HEK293T (cell line): ENCODE measurements at regions not wholly inside any gene's neighbourhood (a gene's known extent, or its start where the extent isn't known, plus 50 kb on each side); places are given as distances from the start of the nearest gene placed in this dataset.

Experiments used
- BHLHE40 ChIP-seq: fragments of 450-650 bp; IDR thresholded peaks from 2 replicates; pipeline ENCODE4 v1.6.1; 2016; ENCODE audit warnings: mild to moderate bottlenecking, moderate library complexity, borderline replicate concordance
- CTBP1 ChIP-seq: fragments of 450-650 bp; IDR thresholded peaks from 2 replicates; pipeline ENCODE4 v1.6.1; 2016; ENCODE audit warnings: borderline replicate concordance
- FOXA1 ChIP-seq: fragments of 450-650 bp; IDR thresholded peaks from 2 replicates; pipeline ENCODE4 v1.6.1; 2016; ENCODE audit warnings: mild to moderate bottlenecking
- FOXK2 ChIP-seq: fragments of 450-650 bp; IDR thresholded peaks from 2 replicates; pipeline ENCODE4 v1.6.1; 2016; ENCODE audit warnings: mild to moderate bottlenecking
- FOXM1 ChIP-seq: fragments of 450-650 bp; IDR thresholded peaks from 2 replicates; pipeline ENCODE4 v1.6.1; 2017; ENCODE audit warnings: mild to moderate bottlenecking, borderline replicate concordance
- HDGF ChIP-seq: fragments of 450-650 bp; IDR thresholded peaks from 2 replicates; pipeline ENCODE4 v1.6.1; 2017; ENCODE audit warnings: antibody characterized with exemption, borderline replicate concordance
- LEF1 ChIP-seq: fragments of 450-650 bp; IDR thresholded peaks from 2 replicates; pipeline ENCODE4 v1.6.1; 2017; ENCODE audit warnings: mild to moderate bottlenecking, borderline replicate concordance
- SP1 ChIP-seq: fragments of 450-650 bp; IDR thresholded peaks from 2 replicates; pipeline ENCODE4 v1.6.1; 2017
- SUZ12 ChIP-seq: fragments of 450-650 bp; IDR thresholded peaks from 2 replicates; pipeline ENCODE4 v1.6.1; 2016; ENCODE audit warnings: mild to moderate bottlenecking
- TARDBP ChIP-seq: fragments of 450-650 bp; IDR thresholded peaks from 2 replicates; pipeline ENCODE4 v1.6.1; 2016
- ZNF384 ChIP-seq: fragments of 450-650 bp; IDR thresholded peaks from 2 replicates; pipeline ENCODE4 v1.6.1; 2016
- TF ChIP-seq, protein P1 (sequence below): fragments of 450-650 bp; IDR thresholded peaks from 2 replicates; pipeline ENCODE4 v1.6.1; 2016

GRCh38 chr7:12508554-12508953, 62.0 kb upstream of the SCIN start:
- TF ChIP-seq TARDBP = no peak
- no peak for TF ChIP-seq ZNF384
- no peak for TF ChIP-seq FOXA1
- TF ChIP-seq HDGF = no peak
- no peak for TF ChIP-seq SUZ12
- no peak for TF ChIP-seq FOXM1
- TF ChIP-seq, protein P1, sequence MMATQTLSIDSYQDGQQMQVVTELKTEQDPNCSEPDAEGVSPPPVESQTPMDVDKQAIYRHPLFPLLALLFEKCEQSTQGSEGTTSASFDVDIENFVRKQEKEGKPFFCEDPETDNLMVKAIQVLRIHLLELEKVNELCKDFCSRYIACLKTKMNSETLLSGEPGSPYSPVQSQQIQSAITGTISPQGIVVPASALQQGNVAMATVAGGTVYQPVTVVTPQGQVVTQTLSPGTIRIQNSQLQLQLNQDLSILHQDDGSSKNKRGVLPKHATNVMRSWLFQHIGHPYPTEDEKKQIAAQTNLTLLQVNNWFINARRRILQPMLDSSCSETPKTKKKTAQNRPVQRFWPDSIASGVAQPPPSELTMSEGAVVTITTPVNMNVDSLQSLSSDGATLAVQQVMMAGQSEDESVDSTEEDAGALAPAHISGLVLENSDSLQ = no peak
- no peak for TF ChIP-seq FOXK2
- no peak for TF ChIP-seq SP1
- no peak for TF ChIP-seq BHLHE40
- no peak for TF ChIP-seq CTBP1
- TF ChIP-seq LEF1 = no peak
